ENCODE measurements at regions not wholly inside any gene's neighbourhood (a gene's known extent, or its start where the extent isn't known, plus 50 kb on each side); places are given as distances from the start of the nearest gene placed in this dataset.

- TF ChIP-seq POLR2AphosphoS5 (IDR thresholded peaks at IDR 0.05; ENCODE audit: low read depth, low read length): no peak
- TF ChIP-seq, protein P1, sequence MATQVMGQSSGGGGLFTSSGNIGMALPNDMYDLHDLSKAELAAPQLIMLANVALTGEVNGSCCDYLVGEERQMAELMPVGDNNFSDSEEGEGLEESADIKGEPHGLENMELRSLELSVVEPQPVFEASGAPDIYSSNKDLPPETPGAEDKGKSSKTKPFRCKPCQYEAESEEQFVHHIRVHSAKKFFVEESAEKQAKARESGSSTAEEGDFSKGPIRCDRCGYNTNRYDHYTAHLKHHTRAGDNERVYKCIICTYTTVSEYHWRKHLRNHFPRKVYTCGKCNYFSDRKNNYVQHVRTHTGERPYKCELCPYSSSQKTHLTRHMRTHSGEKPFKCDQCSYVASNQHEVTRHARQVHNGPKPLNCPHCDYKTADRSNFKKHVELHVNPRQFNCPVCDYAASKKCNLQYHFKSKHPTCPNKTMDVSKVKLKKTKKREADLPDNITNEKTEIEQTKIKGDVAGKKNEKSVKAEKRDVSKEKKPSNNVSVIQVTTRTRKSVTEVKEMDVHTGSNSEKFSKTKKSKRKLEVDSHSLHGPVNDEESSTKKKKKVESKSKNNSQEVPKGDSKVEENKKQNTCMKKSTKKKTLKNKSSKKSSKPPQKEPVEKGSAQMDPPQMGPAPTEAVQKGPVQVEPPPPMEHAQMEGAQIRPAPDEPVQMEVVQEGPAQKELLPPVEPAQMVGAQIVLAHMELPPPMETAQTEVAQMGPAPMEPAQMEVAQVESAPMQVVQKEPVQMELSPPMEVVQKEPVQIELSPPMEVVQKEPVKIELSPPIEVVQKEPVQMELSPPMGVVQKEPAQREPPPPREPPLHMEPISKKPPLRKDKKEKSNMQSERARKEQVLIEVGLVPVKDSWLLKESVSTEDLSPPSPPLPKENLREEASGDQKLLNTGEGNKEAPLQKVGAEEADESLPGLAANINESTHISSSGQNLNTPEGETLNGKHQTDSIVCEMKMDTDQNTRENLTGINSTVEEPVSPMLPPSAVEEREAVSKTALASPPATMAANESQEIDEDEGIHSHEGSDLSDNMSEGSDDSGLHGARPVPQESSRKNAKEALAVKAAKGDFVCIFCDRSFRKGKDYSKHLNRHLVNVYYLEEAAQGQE (IDR thresholded peaks at IDR 0.05; ENCODE audit: insufficient read depth in 1 of 2, low read depth in 2 of 2, low read length in 2 of 2): no peak
- no peak for TF ChIP-seq SIN3A (IDR thresholded peaks at IDR 0.05; ENCODE audit: borderline replicate concordance, insufficient read depth, low read length)
Observed at GRCh38 chr1:29485096-29485925, 249.0 kb downstream of the PTPRU start.

Data from PFSK-1 (cell line).